CD4-positive, alpha-beta T cell treated with Interleukin-6 for 4 hours (primary cell): ENCODE measurements at regions not wholly inside any gene's neighbourhood (a gene's known extent, or its start where the extent isn't known, plus 50 kb on each side); places are given as distances from the start of the nearest gene placed in this dataset.

ENCODE experiments used
- DNase-seq: peaks from one replicate; pipeline ENCODE4 v3.0.0-alpha.2; 2020; ENCODE audit warnings: mixed read lengths

- no peak for DNase-seq
Observed at GRCh38 chr2:47315475-47315874, 53.6 kb upstream of the EPCAM start.

GRCh38 chr2:47313728-47314127 lies 55.4 kb upstream of the EPCAM start:
- DNase-seq = no peak

- no peak for DNase-seq
Observed at GRCh38 chr2:47313141-47313691, 55.9 kb upstream of the EPCAM start.

- DNase-seq = no peak
Observed at GRCh38 chr2:47312491-47312850, 56.6 kb upstream of the EPCAM start.

GRCh38 chr2:47311764-47312490 lies 57.2 kb upstream of the EPCAM start:
- no peak for DNase-seq

GRCh38 chr2:47310801-47311560 lies 58.1 kb upstream of the EPCAM start:
- DNase-seq = no peak

- DNase-seq = no peak
Observed at GRCh38 chr2:47309952-47310800, 58.9 kb upstream of the EPCAM start.

- no peak for DNase-seq
Observed at GRCh38 chr2:47309472-47309951, 59.6 kb upstream of the EPCAM start.

- DNase-seq = no peak
Observed at GRCh38 chr2:47307066-47307465, 62.0 kb upstream of the EPCAM start.

GRCh38 chr2:47304654-47305053 lies 64.5 kb upstream of the EPCAM start:
- no peak for DNase-seq

GRCh38 chr2:47303341-47304148 lies 65.6 kb upstream of the EPCAM start:
- DNase-seq = no peak

GRCh38 chr2:47302308-47302707 lies 66.8 kb upstream of the EPCAM start:
- no peak for DNase-seq

GRCh38 chr2:47301731-47302130 lies 67.4 kb upstream of the EPCAM start:
- DNase-seq = no peak

GRCh38 chr2:47301277-47301618 lies 67.9 kb upstream of the EPCAM start:
- DNase-seq = no peak

GRCh38 chr2:47300609-47301276 lies 68.4 kb upstream of the EPCAM start:
- no peak for DNase-seq

GRCh38 chr2:47300081-47300480 lies 69.0 kb upstream of the EPCAM start:
- DNase-seq = no peak

GRCh38 chr2:47299555-47299954 lies 69.6 kb upstream of the EPCAM start:
- no peak for DNase-seq

- no peak for DNase-seq
Observed at GRCh38 chr2:47298771-47299170, 70.3 kb upstream of the EPCAM start.

GRCh38 chr2:47297767-47298425 lies 71.2 kb upstream of the EPCAM start:
- no peak for DNase-seq

- no peak for DNase-seq
Observed at GRCh38 chr2:47295981-47296635, 73.0 kb upstream of the EPCAM start.
